ENCODE measurements at regions not wholly inside any gene's neighbourhood (a gene's known extent, or its start where the extent isn't known, plus 50 kb on each side); places are given as distances from the start of the nearest gene placed in this dataset.
A peak's percentile ranks its signal among the peaks of the same experiment; 100 is the strongest.

DNA sequence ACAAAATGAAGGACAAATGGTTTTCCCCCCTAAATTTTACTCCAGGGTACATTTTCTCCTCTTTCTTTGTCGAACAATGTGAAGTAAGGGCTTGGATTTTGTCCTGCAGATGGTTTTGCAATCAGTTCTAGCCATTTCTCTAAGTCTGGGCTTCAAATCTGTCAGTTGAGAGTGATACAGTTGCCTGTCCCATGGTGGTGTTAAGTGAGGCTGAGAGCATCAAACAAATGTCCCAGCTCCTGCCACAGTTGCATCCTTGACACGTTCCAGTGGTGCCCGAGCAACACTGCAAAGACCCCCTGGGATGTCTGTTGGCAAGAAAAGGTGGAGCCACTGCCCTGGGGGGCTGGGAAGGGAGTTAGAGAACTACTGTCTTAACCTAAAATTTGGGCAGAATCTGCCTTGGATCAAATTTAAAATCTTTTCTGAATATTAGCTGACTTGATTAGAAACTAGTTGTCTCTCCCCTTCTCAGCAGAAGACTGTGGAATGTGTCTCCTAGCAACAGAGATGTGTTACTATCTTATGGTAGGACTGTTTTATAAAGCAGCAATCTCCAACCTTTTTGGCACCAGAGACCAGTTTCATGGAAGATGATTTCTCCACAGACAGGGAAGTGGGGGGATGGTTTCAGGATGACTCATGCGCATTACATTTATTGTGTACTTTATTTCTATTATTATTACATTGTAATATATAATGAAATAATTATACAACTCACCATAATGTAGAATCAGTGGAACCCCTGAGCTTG lies 102.0 kb upstream of the STEAP1B start:
- H3K36me3 ChIP-seq (ENCODE audit: control insufficient read depth, insufficient read depth, low read length), result no peaks in the 10 kb centered on the region
- H3K27me3 ChIP-seq (ENCODE audit: control insufficient read depth, insufficient read depth, low read length), result no peaks in the 10 kb centered on the region
- H3K27ac ChIP-seq (ENCODE audit: insufficient read depth, low read length), result no peak overlapping the region
- H3K79me2 ChIP-seq (ENCODE audit: control insufficient read depth, insufficient read depth, low read length), result no peaks in the 10 kb centered on the region
- no peaks in the 10 kb centered on the region for H4K20me1 ChIP-seq (ENCODE audit: control insufficient read depth, extremely low read depth, insufficient read depth, low read length)
- no peaks in the 10 kb centered on the region for H3K9me3 ChIP-seq (ENCODE audit: control insufficient read depth, insufficient read depth, low read depth, low read length)
- no peak overlapping the region for H3K4me2 ChIP-seq (ENCODE audit: extremely low read depth, insufficient read depth, low read length)
- no peak overlapping the region for H2AFZ ChIP-seq (ENCODE audit: low read length)
- TF ChIP-seq, protein P1, sequence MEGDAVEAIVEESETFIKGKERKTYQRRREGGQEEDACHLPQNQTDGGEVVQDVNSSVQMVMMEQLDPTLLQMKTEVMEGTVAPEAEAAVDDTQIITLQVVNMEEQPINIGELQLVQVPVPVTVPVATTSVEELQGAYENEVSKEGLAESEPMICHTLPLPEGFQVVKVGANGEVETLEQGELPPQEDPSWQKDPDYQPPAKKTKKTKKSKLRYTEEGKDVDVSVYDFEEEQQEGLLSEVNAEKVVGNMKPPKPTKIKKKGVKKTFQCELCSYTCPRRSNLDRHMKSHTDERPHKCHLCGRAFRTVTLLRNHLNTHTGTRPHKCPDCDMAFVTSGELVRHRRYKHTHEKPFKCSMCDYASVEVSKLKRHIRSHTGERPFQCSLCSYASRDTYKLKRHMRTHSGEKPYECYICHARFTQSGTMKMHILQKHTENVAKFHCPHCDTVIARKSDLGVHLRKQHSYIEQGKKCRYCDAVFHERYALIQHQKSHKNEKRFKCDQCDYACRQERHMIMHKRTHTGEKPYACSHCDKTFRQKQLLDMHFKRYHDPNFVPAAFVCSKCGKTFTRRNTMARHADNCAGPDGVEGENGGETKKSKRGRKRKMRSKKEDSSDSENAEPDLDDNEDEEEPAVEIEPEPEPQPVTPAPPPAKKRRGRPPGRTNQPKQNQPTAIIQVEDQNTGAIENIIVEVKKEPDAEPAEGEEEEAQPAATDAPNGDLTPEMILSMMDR (conservative IDR thresholded peaks at IDR 0.05 in 1 of 2, IDR thresholded peaks at IDR 0.05 in 1 of 2; ENCODE audit: low read depth in 1 of 2, low read length in 2 of 2), result no peak
- TF ChIP-seq EZH2 (IDR thresholded peaks at IDR 0.05; ENCODE audit: low read length, missing control alignments), result no peak
- no peak overlapping the region for H3K4me3 ChIP-seq (replicated peaks in 1 of 4; ENCODE audit: control extremely low read depth in 1 of 4, insufficient read depth in 1 of 4, low read depth in 3 of 4, low read length in 4 of 4)
- DNase-seq (ENCODE audit: low read depth in 2 of 2), result peak; percentile 59 to 75
- no peak overlapping the region for H3K9ac ChIP-seq (ENCODE audit: insufficient read depth, low read length)
- H3K4me1 ChIP-seq (ENCODE audit: control insufficient read depth, extremely low read depth, insufficient read depth, low read length), result peaks cover 5% of the 10 kb centered on the region

DNA sequence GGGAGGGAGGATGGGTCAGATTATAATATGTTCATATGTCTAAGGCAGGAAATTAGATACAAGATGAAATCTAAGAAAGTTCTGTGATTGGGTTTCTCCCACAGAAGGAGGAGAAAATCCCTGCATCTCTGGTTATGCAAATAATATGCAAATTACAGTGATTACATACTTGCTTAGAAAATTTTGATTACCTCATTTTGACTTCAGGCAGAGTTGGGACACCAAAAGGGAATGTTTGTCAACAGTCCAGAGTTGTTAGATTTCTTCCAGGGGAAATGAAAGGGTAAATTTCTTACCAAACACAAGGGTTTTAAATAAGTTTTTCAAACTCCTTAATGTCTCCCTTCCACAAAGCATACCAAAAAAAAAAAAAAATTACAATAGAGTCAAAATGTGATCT lies 101.4 kb upstream of the STEAP1B start:
- peaks cover 5% of the 10 kb centered on the region for H3K4me1 ChIP-seq (ENCODE audit: control insufficient read depth, extremely low read depth, insufficient read depth, low read length)
- no peak for DNase-seq (ENCODE audit: low read depth in 2 of 2)
- no peak overlapping the region for H3K4me3 ChIP-seq (replicated peaks in 1 of 4; ENCODE audit: control extremely low read depth in 1 of 4, insufficient read depth in 1 of 4, low read depth in 3 of 4, low read length in 4 of 4)
- no peaks in the 10 kb centered on the region for H3K9me3 ChIP-seq (ENCODE audit: control insufficient read depth, insufficient read depth, low read depth, low read length)
- H3K27me3 ChIP-seq (ENCODE audit: control insufficient read depth, insufficient read depth, low read length), result no peaks in the 10 kb centered on the region
- no peak for TF ChIP-seq EZH2 (IDR thresholded peaks at IDR 0.05; ENCODE audit: low read length, missing control alignments)
- TF ChIP-seq, protein P1 (conservative IDR thresholded peaks at IDR 0.05 in 1 of 2, IDR thresholded peaks at IDR 0.05 in 1 of 2; ENCODE audit: low read depth in 1 of 2, low read length in 2 of 2), result no peak
- no peak overlapping the region for H2AFZ ChIP-seq (ENCODE audit: low read length)
- H3K9ac ChIP-seq (ENCODE audit: insufficient read depth, low read length), result no peak overlapping the region
- no peak overlapping the region for H3K27ac ChIP-seq (ENCODE audit: insufficient read depth, low read length)
- no peak overlapping the region for H3K4me2 ChIP-seq (ENCODE audit: extremely low read depth, insufficient read depth, low read length)
- H4K20me1 ChIP-seq (ENCODE audit: control insufficient read depth, extremely low read depth, insufficient read depth, low read length), result no peaks in the 10 kb centered on the region
- H3K79me2 ChIP-seq (ENCODE audit: control insufficient read depth, insufficient read depth, low read length), result no peaks in the 10 kb centered on the region
- no peaks in the 10 kb centered on the region for H3K36me3 ChIP-seq (ENCODE audit: control insufficient read depth, insufficient read depth, low read length)

DNA sequence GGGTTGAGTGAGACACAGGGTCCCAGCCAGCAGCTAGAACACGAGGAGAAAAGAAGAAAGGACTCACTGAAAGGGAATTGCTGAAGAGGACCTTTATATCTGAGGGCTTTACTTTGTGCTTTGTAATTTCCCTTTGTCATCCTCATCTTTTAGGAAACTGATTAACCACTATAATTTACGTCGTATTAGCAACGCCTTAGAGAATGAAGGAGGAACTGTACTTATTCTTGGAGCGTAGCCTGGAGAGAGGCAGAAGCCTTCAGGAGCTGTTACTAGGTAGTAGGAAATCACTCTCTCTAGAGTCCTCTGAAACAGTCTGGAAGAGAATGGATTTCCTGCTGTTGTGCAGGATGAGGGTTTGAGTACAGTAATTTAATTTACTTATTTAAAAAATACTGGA lies 101.0 kb upstream of the STEAP1B start:
- Histone ChIP-seq H3K9ac (ENCODE audit: insufficient read depth, low read length) (no peak overlapping the region), H3K79me2 (ENCODE audit: control insufficient read depth, insufficient read depth, low read length) (no peaks in the 10 kb centered on the region), H2AFZ (ENCODE audit: low read length) (no peak overlapping the region), H3K4me2 (ENCODE audit: extremely low read depth, insufficient read depth, low read length) (no peak overlapping the region), H3K4me1 (ENCODE audit: control insufficient read depth, extremely low read depth, insufficient read depth, low read length) (peaks cover 5% of the 10 kb centered on the region), H3K27me3 (ENCODE audit: control insufficient read depth, insufficient read depth, low read length) (no peaks in the 10 kb centered on the region), H3K36me3 (ENCODE audit: control insufficient read depth, insufficient read depth, low read length) (no peaks in the 10 kb centered on the region), H3K27ac (ENCODE audit: insufficient read depth, low read length) (no peak overlapping the region), H4K20me1 (ENCODE audit: control insufficient read depth, extremely low read depth, insufficient read depth, low read length) (no peaks in the 10 kb centered on the region), H3K4me3 (replicated peaks in 1 of 4; ENCODE audit: control extremely low read depth in 1 of 4, insufficient read depth in 1 of 4, low read depth in 3 of 4, low read length in 4 of 4) (no peak overlapping the region), H3K9me3 (ENCODE audit: control insufficient read depth, insufficient read depth, low read depth, low read length) (no peaks in the 10 kb centered on the region)
- DNase-seq (ENCODE audit: low read depth in 2 of 2), result no peak
- TF ChIP-seq, protein P1 (conservative IDR thresholded peaks at IDR 0.05 in 1 of 2, IDR thresholded peaks at IDR 0.05 in 1 of 2; ENCODE audit: low read depth in 1 of 2, low read length in 2 of 2), result no peak
- TF ChIP-seq EZH2 (IDR thresholded peaks at IDR 0.05; ENCODE audit: low read length, missing control alignments), result no peak
